ENCODE measurements at regions not wholly inside any gene's neighbourhood (a gene's known extent, or its start where the extent isn't known, plus 50 kb on each side); places are given as distances from the start of the nearest gene placed in this dataset.

DNA sequence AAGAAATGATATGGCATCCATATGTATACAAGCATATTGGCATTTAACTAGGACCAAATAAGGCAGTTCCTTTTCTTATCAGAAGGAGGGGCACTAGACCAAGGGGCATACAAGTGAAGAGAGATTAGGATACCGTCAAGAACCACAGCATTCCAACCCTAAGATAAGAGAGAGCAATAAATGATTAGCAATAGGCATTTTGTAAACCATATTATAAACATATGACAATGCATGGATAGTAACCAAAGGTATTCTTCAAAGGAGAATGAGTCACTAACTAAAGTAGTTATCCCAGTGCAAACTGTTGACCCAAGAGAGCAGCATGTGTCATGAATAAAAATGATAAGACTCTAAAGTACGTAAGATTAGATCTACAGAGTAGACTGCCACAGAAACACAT, 500.9 kb upstream of the HTR2A start:
- TF ChIP-seq ZBTB1 (tag by site-specific recombination; IDR thresholded peaks at IDR 0.05) = no peak
- TF ChIP-seq, protein P1, sequence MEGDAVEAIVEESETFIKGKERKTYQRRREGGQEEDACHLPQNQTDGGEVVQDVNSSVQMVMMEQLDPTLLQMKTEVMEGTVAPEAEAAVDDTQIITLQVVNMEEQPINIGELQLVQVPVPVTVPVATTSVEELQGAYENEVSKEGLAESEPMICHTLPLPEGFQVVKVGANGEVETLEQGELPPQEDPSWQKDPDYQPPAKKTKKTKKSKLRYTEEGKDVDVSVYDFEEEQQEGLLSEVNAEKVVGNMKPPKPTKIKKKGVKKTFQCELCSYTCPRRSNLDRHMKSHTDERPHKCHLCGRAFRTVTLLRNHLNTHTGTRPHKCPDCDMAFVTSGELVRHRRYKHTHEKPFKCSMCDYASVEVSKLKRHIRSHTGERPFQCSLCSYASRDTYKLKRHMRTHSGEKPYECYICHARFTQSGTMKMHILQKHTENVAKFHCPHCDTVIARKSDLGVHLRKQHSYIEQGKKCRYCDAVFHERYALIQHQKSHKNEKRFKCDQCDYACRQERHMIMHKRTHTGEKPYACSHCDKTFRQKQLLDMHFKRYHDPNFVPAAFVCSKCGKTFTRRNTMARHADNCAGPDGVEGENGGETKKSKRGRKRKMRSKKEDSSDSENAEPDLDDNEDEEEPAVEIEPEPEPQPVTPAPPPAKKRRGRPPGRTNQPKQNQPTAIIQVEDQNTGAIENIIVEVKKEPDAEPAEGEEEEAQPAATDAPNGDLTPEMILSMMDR (tag by site-specific recombination; IDR thresholded peaks at IDR 0.05) = no peak
- TF ChIP-seq GLIS1 (tag by site-specific recombination; IDR thresholded peaks at IDR 0.05) = no peak
- TF ChIP-seq TCF7L2 (IDR thresholded peaks at IDR 0.05; ENCODE audit: borderline replicate concordance, low read depth, low read length) = no peak
